Fibroblast of the aortic adventitia (primary cell): ENCODE measurements at regions not wholly inside any gene's neighbourhood (a gene's known extent, or its start where the extent isn't known, plus 50 kb on each side); places are given as distances from the start of the nearest gene placed in this dataset.
"Not testable (repeated sequence)": the region's sequence is repeated elsewhere in the genome, so short reads cannot be mapped to it uniquely, and the experiment has no call there.

Experiments
- DNase-seq: peaks from one replicate; pipeline ENCODE4 v3.0.0-alpha.2; 2010; ENCODE audit warnings: low read depth
- H3K4me3 ChIP-seq: 2 replicates; pipeline ENCODE4 v1.5.1; 2011; ENCODE audit warnings: low read depth, mild to moderate bottlenecking, control low read depth, low read length, moderate library complexity
- CTCF ChIP-seq: IDR thresholded peaks from 2 replicates; pipeline ENCODE4 v1.5.1; 2011; ENCODE audit warnings: mild to moderate bottlenecking, low read length, control low read depth, inconsistent platforms; ENCODE audit not compliant: insufficient read depth

DNA sequence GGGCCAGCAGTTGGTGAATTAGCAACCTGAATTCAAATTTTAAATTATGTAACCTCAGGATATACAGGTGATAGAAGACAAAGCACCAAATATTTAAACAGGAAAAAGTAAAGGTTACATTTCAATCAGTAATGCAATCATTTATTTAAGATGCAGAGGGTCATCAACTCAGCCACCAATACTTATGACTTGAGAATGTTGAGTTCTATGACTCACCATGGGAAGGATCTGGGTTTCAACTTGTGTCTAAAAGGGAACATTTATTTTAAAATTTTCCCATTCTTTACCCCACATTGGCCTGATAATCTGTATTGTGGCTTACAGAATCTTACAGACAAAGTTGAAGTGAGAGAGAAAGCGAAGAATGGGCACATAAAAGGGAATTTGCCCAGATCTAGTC is 418.0 kb downstream of the NDFIP2 start:
- no peak for TF ChIP-seq CTCF
- no peak overlapping the region for H3K4me3 ChIP-seq
- DNase-seq = no peak

- DNase-seq = no peak
- no peak for TF ChIP-seq CTCF
- H3K4me3 ChIP-seq = no peak overlapping the region
Measured at GRCh38 chr13:79898202-79898826, 417.4 kb downstream of the NDFIP2 start.

- H3K4me3 ChIP-seq = no peak overlapping the region
- TF ChIP-seq CTCF = no peak
- DNase-seq = no peak
Measured at GRCh38 chr13:79896851-79897250, 415.9 kb downstream of the NDFIP2 start.

GRCh38 chr13:79895416-79895815 is 414.5 kb downstream of the NDFIP2 start:
- H3K4me3 ChIP-seq = no peak overlapping the region
- no peak for DNase-seq
- no peak for TF ChIP-seq CTCF

- not testable (repeated sequence) for H3K4me3 ChIP-seq, DNase-seq
Measured at GRCh38 chr13:79887278-79887677, 406.3 kb downstream of the NDFIP2 start.

DNA sequence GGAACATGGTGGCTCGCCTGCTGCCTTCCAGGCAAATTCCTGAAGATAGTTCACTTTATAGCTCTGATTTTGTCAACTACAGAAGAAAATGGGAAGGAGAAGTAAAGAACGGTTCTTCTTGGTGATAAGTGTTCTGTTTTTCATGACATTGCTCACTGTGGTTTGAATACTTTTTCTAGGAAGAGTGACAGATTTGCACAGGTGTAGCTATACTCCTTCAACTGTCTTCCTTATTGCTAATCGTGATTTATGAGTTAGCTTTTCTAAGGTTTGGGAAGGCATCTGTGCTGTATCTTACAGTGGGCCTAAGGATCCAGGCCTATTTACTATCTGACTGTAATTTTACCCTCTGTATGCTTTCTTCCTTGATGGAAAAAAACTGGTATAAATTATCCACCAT is 405.6 kb downstream of the NDFIP2 start:
- no peak for DNase-seq
- H3K4me3 ChIP-seq = no peak overlapping the region
- TF ChIP-seq CTCF = no peak

DNA sequence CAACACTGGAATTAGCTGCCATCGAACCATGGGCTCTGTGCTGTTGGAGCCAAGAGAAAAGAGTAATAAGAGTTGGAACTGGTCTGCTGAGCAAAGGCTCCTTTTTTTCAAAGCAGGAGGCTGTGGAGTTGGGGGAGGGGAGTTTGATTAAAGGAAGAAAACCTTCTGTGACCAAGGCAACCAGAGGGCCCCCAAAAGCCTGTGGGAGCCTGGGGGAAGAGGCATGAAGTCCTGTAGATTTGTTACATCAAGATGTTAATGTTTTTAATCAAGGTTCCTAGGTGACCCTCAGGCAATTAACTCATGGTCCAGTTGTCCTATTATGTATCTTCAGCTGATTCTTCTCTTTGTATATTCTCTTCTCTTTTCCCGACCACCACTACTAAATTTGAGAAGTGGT is 403.9 kb downstream of the NDFIP2 start:
- no peak overlapping the region for H3K4me3 ChIP-seq
- no peak for TF ChIP-seq CTCF
- no peak for DNase-seq
